ENCODE measurements at regions not wholly inside any gene's neighbourhood (a gene's known extent, or its start where the extent isn't known, plus 50 kb on each side); places are given as distances from the start of the nearest gene placed in this dataset.
"Not testable (repeated sequence)": the region's sequence is repeated elsewhere in the genome, so short reads cannot be mapped to it uniquely, and the experiment has no call there.

DNA sequence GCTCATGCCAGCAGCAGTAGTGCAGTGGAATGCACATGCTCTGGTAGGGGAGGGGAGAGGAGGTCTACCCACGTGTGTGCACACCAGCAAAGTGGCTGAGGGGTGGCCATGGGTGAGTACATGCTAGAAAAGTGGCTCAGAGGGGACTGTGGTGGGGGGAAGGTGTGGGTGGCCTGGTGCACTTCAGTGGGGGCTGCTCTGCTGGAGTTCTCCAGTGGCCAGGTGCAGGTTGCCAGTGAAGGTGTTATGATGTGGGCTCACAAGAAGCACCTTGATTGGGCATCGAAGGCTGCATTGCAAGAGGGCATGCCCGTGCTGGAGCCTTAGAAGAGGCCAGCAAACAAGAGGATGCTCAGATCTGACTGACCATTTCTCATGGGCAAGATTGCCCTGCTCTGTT is 613.6 kb upstream of the PHF14 start:
- no peak for DNase-seq

DNA sequence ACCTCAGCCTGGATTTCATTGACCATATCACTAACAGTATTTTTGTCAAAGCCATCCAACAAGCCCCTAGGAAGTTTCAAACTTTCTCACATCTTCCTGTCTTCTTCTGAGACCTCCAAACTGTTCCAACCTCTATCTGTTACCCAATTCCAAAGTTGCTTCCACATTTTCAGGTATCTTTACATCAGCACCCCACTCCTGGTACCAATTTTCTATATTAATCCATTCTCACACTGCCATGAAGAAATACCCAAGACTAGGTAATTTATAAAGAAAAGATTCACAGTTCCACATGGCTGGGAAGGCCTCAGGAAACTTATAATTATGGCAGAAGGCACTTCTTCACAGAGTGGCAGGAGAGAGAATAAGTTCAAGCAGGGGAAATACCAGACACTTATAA is 571.9 kb upstream of the PHF14 start:
- DNase-seq = no peak

DNA sequence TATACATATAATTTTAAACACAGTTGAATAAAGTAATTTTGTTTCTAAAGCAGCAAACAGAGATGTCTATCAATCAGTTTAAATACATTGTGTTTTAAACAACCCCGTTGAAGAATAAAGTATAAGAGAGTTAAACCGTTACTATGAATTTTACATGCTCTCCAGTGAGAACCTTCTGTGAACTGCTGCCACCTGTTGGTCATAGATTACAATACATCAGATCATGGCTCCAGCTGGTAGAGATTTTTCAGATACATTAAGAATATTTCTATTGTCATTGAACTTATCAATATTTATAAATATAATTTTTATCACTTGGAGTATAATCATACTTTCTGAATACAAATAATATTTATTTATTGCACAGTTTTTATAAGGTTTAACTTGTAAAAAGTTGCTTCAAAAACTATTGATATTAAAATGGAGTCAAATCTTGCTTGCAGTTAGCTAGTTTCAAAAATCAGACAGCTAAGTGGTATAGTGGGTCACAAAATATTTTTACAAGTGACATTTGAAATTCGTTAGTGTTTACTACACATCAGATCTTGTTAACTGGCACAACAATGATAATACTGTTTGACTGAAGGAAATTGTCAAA is 561.2 kb upstream of the PHF14 start:
- DNase-seq = no peak

DNA sequence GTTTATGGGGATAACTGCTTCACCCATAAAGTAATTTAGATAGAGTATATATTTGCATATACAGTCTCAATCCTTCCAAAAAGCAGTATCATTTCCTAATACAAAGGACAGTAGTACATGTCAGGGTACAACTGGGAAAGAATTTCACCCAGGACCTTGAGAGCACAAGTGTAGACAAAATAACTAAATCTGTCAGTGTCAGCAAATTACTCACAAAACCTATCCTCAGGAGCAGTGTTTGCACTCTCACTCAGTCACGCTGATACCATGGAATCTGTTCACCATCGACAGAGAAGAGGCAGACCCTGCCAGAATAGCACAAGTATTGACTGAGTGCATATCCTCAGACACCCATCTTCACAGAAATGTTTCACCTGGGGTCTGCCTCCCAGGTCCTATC is 554.7 kb upstream of the PHF14 start:
- DNase-seq = no peak

DNA sequence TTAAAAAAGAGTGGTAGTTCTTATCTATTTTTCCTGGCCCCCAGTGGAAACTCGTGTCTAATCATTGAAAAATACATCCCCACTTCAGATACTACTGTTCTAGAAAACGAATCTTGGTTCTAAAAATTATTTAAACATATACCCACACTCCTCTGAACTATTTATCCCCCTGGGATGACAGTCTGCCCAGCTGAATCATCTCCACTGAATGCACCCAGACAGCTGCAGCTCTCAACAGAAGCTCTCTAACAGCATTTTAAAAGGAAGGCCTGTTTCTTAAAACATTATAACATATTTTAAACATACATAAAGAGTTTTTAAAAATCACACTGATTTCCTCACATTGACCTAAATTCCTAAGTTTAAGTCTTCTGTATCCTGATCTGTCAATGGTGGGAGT is 544.6 kb upstream of the PHF14 start:
- no peak for DNase-seq

DNA sequence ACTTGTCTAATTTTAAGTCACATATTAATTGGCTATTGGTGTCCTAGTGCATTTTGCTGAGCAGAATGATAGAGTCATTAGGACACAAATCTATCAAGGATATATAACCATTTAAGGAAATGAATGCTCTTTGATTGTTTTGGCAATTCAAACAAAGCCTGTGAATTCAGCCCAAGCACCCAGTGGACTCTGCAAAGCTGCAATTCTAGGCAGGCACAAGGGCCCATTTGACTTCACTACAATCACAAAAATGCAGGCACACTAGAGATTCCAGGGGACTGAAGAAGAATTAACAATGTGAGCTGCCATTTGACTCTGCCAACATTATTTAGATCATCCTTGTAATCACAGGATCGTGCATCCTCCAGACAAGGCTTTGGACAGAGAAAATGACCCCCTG is 544.2 kb upstream of the PHF14 start:
- no peak for DNase-seq

DNA sequence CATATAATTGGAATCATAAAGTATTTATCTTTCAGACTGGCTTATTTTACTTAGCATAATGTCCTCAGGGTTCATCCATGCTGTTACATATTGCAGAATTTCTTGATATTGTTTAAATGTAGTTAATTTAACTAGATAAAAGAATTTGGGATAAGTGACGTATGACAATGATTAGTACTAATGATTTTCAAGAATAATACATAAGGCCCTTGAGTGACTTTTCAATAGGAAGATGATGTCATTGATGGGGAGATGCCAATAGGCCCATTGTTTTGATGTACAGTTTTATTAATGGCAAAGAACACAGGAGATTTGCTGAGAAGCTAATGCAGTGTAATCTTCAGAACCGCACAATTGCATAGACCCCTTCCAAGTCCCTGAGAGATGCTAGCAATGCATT is 537.4 kb upstream of the PHF14 start:
- DNase-seq = no peak

DNA sequence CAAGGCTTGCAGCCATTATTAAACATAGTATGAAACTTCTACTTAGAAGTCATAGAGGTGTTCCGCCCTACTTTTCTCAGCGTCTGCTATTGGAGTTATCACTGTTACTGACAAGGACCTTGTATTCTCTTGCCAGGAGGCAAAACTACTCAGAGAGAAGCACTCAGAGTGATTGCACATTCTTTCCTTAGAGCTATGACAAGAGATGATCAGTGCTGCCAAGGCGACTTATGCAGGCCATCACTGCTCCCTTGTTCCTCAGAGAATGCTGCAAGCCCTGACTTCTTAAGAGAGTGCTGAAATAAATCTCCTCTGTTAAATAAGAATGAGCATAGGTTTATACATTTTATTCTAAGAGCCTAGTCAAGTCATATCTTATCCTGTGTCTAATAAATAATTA is 534.6 kb upstream of the PHF14 start:
- no peak for DNase-seq

DNA sequence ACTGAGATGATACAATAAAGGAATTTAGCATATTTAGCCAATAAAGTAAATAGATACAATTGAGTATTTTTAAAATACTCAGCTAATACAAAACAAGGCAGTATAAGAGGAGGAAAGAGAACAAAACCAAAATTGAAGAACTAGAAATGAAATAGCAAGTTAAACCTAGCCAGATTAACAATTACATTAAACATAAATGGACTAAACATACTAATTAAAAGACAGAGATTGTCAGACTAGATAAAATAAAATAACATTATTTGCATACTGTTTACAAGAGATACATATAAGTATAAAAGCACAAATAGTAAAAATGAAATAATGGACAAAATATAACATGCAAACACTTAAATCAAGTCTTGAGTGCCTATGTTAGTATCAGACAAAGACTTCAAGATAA is 517.7 kb upstream of the PHF14 start:
- DNase-seq = no peak

DNA sequence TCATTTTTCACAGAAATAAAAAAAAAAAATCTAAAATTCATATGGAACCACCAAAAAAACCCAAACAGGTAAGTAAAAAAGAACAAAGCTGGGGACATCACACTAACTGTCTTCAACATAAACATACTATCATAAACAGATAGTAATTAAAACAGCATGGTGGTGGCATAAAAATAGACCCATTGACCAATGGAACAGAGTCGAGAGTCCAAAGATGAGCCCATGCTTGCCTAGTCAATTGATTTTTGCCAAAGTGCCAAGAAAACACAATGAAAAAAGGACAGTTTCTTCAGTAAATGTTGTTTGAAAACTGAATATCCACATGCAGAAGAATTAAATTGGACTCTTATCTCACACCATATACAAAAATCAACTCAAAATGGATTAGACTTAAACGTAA is 513.2 kb upstream of the PHF14 start:
- no peak for DNase-seq

DNA sequence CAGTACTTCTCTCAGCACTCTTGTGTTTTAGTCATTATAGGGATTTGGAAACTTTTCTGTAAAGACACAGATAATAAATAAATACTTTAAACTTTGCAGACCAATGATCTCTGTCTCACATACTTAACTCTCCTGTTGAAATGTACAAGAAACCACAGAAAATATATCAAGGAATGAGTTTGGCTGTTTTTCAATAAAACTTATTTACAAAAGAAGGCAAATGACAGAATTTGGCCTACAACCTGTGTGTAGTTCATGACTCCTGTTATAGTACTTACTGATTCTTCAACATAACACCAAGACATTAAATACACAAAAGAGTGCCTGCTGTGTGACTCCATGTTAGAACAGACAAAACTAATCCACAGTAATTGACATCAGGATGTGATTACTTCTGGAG is 510.0 kb upstream of the PHF14 start:
- DNase-seq = no peak

DNA sequence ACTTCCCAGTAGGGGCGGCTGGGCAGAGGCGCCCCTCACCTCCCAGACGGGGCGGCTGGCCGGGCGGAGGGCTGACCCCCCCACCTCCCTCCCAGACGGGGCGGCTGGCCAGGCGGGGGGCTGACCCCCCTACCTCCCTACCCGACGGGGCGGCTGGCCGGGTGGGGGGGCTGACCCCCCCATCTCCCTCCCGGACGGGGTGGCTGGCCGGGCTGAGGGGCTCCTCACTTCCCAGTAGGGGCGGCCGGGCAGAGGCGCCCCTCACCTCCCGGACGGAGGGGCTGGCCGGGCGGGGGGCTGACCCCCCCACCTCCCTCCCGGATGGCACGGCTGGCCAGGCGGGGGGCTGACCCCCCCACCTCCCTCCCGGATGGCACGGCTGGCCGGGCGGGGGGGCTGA is 508.1 kb upstream of the PHF14 start:
- not testable (repeated sequence) for DNase-seq

DNA sequence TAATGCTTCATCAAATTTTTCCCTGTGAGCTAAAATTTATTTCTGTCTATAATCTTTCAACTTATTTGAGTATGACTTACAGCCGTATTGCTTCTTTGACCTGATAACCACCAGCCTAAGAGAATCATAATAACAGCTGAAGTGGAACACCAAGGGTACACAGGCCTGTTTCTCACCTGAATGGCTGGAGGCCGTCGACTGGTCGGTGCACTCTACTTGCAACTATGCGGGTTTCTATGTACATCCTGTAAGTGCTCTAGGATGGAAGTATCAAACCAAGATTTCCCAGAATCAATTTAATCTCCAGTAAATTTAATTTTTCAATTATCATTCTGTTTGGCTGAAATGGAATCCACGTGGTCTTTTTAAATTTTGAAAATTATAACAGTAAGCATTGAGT is 504.8 kb upstream of the PHF14 start:
- no peak for DNase-seq

DNA sequence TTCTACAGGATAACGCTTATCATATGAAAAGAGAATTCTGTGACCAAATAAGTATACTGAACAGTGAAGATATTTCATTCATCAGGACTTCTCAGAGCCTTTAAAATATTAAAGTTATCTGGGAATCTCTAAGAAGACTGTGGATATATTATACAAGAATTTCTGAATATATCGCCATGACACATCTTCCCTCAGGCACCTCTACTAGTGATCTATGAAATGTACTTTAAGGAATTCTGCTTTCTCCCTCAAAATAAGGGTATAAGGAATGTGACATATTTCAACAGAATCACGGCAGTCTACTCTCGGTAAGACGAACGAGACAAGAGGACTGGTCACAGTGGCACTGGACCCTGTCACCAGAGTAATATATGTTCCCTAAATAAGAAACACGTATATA is 504.2 kb upstream of the PHF14 start:
- DNase-seq = no peak

DNA sequence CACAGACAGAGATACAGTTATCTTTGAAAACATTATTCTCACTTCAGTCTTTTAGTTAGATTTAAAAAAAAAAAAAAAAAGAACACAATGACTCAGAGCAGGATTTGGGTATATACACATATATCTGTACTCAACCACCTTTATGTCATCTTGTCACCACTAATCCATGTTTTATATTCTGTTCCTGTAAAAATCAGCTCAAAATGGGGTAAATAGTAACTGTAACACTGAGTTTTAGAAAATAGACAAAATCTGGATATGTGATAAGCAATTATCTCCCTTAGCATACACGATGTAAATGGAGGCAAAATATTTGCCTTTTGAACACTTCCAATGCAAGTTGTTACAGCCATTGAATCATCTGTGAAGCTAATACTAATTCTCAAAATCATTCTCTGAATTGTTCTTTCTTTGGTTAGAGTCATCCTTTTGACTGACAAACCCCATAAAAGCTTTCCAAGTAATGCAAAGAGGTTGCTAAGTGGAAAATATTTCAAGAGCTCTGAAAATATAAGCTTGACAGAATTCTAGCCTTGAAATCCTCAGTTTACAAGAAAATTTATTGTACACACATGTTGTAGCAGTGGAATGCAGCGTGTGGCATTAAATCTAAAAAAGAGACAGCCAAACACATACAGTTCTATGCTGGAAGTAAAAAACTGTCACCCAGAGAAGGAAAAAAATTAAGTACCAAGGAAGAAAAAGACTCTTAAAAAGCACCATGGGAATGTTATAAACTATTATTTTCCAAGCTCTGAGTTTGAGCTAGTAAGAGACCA is 502.2 kb upstream of the PHF14 start:
- DNase-seq = no peak

DNA sequence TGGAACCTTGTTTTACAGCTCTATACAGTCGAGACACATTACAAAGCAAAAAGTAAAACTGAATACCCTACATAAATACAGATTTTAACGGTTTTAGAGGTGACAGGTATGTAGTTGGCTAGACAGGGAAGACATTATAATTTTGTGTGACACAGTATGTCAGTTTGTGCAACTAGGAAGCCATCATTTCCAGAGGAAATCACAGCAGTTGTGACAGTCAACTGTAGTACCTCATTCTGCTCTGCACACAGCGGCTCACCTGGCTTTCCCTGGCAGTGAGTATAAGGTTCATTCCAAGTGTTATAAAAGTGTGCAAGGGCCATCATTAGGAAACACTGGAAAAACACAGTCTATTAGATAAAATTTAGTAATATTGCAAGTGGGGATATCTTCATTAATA is 501.6 kb upstream of the PHF14 start:
- DNase-seq = no peak

DNA sequence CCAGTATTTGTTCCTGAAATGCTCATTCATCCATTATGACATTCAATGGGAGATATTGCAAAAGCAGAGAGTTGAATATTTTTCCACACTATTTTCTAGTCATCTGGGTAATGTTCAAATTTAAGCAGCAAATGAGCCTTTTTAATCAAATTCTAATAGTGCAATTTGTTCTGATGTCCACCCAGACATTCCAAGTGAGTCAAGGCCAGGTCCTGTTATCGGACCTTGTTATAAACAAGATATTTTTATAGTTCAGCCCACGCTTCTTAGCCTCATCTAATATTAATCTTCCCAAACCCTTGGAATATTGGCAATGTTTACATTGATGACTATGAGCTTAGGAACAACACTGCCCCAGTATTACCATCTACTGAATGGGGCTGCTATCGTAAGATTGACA is 500.1 kb upstream of the PHF14 start:
- no peak for DNase-seq

DNA sequence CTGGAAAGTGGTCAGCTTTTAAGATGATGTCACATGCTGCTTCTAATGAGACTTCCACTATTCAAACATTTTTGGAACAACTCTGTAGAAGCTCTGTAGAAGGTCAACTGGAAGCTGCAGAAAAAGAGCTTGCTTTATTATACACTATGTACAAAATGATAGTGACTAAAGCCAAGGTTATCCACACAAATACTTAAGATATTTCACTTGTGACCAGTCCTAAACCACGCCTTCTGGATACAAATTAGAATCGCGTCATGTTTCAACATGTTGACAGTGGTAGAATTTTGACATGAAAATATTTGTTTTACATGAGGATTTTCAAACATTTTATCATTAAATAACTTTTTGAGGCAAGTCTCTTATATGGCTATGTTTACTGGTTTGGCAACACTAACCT is 499.6 kb upstream of the PHF14 start:
- no peak for DNase-seq

DNA sequence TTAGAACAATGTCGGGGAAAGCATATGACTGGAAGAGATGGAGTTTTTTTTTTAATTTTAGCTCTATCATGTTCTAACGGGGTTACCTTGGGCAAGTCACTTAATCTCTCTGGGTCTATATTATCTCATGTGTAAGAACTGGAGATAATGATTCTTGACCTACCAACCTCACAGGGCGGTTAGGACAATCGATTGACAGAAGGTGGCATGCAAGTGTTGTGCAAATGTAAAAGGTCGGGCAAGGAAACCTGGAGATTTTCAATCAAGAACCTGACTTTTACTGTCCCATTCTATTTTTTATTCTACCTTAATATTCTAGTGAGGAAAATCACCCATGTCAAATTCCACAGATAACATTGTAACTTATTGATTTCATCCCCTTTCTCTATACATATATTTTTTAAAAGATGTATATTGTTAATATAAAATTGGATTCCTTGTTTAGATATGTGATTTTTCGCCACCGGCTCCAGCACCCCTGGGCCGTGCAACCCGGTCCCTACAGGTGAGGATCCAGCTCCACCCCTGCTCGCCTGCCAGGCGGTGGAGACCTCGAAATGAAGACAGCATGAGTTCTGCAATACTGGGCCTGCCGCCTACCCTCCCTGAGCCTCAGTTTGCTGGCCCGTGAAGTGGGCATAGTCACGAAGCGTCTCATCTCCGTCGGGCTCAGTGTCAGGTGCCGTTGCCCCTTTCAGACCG is 497.6 kb upstream of the PHF14 start:
- DNase-seq = no peak

DNA sequence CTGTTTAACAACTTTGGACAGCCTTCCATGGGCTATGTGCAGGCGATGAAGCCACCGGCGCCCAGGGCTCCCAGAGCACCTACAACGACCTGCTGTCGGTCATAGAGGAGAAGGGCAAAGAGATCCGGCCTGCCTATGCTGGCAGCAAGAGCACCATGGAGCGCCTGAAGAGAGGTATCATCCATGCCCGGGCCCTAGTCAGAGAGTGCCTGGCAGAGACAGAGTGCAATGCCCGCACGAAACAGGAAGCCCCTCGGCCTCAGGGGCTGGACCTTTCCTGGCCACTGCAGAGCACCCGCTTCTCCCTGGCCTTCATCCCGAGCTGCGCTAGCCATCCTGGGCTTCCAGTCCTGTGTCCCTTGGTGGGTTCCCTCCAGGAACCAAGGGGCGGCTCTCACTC is 497.0 kb upstream of the PHF14 start:
- DNase-seq = no peak

DNA sequence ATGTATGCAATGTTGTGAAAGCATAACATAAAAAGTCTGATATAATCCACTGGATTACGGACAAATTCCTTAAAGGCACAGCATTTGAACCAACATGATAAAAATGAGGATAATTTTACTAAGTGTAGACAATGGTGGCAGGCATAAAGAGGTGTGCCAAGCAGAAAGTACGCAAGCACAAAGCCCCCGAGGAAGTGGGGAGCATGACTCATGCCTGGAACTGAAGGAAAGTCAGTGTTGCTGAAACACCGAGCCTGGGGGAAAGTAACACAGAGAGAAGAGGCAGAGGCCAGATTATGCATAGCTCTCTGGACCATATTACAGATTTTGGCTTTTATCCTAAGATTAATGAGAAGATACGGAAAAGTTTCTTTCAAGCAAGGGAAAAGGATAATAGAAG is 490.0 kb upstream of the PHF14 start:
- no peak for DNase-seq

DNA sequence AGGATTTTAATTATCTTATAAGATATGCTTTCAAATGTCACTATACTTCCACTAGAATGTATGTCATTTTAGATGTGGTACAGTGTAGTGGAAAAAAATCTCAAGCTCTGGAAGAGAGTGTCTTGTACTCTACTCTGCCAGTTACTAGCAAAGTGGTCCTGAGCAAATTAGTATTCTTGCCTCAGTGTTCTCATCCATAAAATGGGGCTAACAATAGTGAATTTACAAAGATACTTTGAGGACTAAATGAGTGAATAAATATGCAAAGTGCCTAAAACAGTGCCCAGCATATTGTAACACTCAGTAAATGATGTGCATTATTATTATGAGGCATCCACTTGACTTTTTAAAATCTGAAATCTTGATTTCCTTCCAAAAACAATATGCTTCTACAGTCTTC is 488.9 kb upstream of the PHF14 start:
- no peak for DNase-seq

DNA sequence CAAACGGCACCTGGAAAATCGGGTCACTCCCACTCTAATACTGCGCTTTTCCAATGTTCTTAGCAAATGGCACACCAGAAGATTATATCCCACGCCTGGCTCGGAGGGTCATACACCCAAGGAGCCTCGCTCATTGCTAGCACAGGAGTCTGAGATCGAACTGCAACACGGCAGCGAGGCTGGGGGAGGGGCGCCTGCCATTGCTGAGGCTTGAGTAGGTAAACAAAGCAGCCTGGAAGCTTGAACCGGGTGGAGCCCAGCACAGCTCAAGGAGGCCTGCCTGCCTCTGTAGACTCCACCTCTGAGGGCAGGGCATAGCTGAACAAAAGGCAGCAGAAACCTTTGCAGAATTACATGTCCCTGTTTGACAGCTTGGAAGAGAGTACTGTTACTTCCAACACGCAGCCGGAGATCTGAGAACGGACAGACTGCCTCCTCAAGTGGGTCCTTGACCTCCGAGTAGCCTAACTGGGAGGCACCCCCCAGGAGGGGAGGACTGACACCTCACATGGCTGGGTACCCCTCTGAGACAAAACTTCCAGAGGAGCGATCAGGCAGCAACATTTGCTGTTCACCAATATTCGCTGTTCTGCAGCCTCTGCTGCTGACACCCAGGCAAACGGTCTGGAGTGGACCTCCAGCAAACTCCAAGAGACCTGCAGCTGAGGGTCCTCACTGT is 472.3 kb upstream of the PHF14 start:
- DNase-seq = not testable (repeated sequence)

DNA sequence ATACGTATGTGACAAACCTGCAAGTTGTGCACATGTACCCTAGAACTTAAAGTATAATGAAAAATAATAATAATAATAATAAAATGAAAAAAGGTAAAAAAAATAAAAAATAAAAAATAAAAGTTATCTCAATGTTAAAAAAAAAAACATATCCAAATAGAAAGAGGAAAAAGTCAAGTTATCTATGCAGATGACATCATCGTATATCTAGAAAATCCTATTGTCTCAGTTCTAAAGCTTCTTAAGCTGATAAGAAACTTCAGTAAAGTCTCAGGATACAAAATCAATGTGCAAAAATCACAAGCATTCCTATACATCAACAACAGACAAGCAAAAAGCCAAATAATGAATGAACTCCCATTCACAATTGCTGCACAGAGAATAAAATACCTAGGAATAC is 466.6 kb upstream of the PHF14 start:
- DNase-seq = no peak

Data from DMS79 (cell line).